Mononuclear cell (primary cell): ENCODE measurements at regions not wholly inside any gene's neighbourhood (a gene's known extent, or its start where the extent isn't known, plus 50 kb on each side); places are given as distances from the start of the nearest gene placed in this dataset.
"Not testable (repeated sequence)": the region's sequence is repeated elsewhere in the genome, so short reads cannot be mapped to it uniquely, and the experiment has no call there.

Source experiments
- H3K27me3 ChIP-seq: 2 replicates; pipeline ENCODE4 v1.6.0; 2011; ENCODE audit warnings: low read length, control low read depth; ENCODE audit not compliant: insufficient read depth
- H3K4me1 ChIP-seq: 2 replicates; pipeline ENCODE4 v1.5.1; 2011; ENCODE audit warnings: mild to moderate bottlenecking, low read length, control low read depth; ENCODE audit not compliant: insufficient read depth
- H3K4me3 ChIP-seq: 2 replicates; pipeline ENCODE4 v1.5.1; 2011; ENCODE audit warnings: mild to moderate bottlenecking, low read length, moderate library complexity
- H3K9me3 ChIP-seq: 2 replicates; pipeline ENCODE4 v1.5.1; 2011; ENCODE audit warnings: low read depth, mild to moderate bottlenecking, control low read depth, low read length

GRCh38 chr16:85202051-85202601 is 89.9 kb upstream of the CIBAR2 start:
- Histone ChIP-seq H3K4me3 (no peak overlapping the region), H3K9me3 (no peaks in the 10 kb centered on the region), H3K4me1 (no peaks in the 10 kb centered on the region), H3K27me3 (no peaks in the 10 kb centered on the region)

GRCh38 chr16:85202631-85203461 is 90.6 kb upstream of the CIBAR2 start:
- Histone ChIP-seq H3K4me3 (no peak overlapping the region), H3K27me3 (no peaks in the 10 kb centered on the region), H3K4me1 (no peaks in the 10 kb centered on the region), H3K9me3 (no peaks in the 10 kb centered on the region)

DNA sequence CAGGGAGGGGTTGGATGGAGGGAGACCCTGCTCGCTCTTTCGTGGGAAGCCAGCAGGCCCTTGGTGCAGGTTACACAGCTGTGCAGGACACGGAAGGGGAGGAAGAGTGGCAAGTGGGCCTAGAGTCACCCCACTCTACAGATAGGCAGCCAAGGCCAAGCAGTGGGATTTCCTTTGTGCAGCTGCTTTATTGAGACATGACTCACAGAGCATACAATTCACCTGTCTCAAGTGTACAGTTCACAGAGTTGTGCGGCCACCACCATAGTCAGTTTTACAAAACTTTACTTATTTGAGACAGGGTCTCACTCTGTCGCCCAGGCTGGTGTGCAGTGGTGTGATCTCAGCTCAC is 91.2 kb upstream of the CIBAR2 start:
- Histone ChIP-seq H3K4me3 (no peak overlapping the region), H3K4me1 (no peaks in the 10 kb centered on the region), H3K9me3 (no peaks in the 10 kb centered on the region), H3K27me3 (no peaks in the 10 kb centered on the region)

DNA sequence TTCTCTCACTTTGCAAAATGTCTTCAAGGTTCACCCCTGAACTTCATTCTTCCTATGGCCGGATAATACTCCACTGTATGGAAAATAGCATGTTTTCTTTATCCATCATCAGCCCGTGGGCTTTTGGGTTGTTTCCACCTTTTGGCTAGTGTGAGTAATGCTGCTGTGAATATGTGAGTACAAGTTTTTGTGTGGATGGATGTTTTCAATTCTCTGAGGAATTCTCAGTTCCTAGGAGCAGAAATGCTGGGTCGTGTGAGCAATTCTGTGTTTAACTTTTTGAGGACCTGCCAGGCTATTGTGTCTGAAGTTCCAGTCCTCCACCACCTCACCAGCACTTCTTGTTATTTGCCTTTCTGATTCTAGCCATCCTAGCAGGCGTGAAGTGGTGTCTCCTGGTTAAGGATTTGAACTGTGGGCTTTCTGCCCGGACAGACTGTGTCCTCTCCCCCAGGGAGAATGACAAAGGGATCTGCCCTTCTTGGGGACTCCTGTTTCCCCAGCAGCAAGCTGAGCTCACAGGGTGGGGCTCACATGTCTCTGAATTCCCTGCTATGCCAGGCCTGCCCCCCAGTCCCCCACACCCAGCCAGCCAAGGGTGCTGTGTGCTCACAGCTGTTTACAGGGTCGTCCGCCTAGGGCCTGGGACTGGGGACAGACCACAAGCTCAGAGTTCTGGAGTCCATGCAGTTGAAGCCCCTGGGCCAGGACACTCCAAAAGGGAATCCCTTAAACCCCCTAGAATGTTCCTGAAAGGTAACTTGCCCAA is 92.2 kb upstream of the CIBAR2 start:
- H3K4me1 ChIP-seq = no peaks in the 10 kb centered on the region
- H3K27me3 ChIP-seq = no peaks in the 10 kb centered on the region
- H3K4me3 ChIP-seq = no peak overlapping the region
- no peaks in the 10 kb centered on the region for H3K9me3 ChIP-seq

GRCh38 chr16:85205257-85205656 is 93.0 kb upstream of the CIBAR2 start:
- H3K9me3 ChIP-seq, H3K27me3 ChIP-seq: not testable (repeated sequence)

DNA sequence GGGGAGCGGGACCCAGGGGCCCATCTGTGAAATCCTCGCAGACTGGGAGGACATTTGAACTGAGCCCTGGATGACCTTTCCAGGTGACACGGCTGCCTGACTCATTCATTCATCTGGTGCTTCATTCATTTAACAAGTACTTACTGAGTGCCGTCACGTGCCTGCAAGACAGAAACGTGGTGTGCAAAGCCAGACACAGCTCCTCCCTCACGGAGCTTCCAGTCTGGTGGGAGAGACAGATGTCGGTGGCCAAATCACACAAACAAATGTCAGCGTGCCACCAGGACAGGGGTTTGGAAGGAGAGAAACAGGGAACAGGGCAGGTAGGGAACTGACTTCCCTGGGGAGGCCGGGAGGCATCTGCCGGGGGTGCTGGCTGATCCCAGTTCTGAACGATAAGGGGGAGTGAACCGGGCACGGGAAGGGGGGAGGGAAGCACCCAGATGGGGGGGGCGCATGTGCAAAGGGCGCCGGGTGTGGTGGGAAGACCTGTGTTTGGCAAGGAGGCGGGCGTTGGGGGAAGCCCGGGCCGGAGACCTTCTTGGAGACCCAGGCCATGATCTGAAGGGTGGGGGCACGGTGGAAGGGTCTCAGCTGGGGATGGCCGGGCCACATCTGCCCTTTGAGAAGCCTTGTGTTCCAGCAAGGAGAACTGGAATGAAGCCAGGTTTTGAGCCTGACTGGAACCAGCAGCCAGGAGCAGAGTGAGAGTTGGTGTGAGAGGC is 93.6 kb upstream of the CIBAR2 start:
- Histone ChIP-seq H3K27me3 (no peaks in the 10 kb centered on the region), H3K4me1 (no peaks in the 10 kb centered on the region), H3K9me3 (no peaks in the 10 kb centered on the region), H3K4me3 (no peak overlapping the region)

More at GRCh38 chr16:85205257-85205656, 93.0 kb upstream of the CIBAR2 start:
- not testable (repeated sequence) for H3K4me3 ChIP-seq, H3K4me1 ChIP-seq

GRCh38 chr16:85206472-85207356 is 94.4 kb upstream of the CIBAR2 start:
- H3K9me3 ChIP-seq = no peaks in the 10 kb centered on the region
- H3K27me3 ChIP-seq = no peaks in the 10 kb centered on the region
- no peak overlapping the region for H3K4me3 ChIP-seq
- H3K4me1 ChIP-seq = no peaks in the 10 kb centered on the region

- H3K4me3 ChIP-seq = no peak overlapping the region
- no peaks in the 10 kb centered on the region for H3K4me1 ChIP-seq
- H3K27me3 ChIP-seq = no peaks in the 10 kb centered on the region
- H3K9me3 ChIP-seq = no peaks in the 10 kb centered on the region
Measured at GRCh38 chr16:85207357-85207921, 95.2 kb upstream of the CIBAR2 start.

DNA sequence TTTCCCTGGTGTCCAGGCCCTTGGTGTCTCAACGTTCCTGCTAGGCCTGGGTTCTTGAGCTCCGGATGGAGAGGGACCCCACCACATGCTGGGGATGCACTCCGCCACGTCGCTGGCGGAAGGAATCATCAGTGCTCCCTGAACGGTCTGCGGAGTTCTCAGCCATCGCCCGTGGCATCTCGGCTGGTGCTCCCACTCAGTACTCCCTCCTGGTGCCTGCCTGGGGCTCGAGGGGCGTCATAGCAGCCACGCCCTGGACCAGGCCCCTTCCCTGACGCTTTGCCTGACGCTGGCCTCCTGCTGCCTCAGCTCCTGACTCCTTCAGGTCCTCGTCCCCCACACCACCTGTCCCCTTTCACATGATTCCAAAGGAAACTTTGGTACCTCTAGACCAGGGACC is 95.9 kb upstream of the CIBAR2 start:
- H3K27me3 ChIP-seq = no peaks in the 10 kb centered on the region
- no peak overlapping the region for H3K4me3 ChIP-seq
- no peaks in the 10 kb centered on the region for H3K4me1 ChIP-seq
- no peaks in the 10 kb centered on the region for H3K9me3 ChIP-seq

GRCh38 chr16:85208643-85209520 is 96.6 kb upstream of the CIBAR2 start:
- H3K9me3 ChIP-seq = no peaks in the 10 kb centered on the region
- no peaks in the 10 kb centered on the region for H3K4me1 ChIP-seq
- H3K4me3 ChIP-seq = no peak overlapping the region
- no peaks in the 10 kb centered on the region for H3K27me3 ChIP-seq

DNA sequence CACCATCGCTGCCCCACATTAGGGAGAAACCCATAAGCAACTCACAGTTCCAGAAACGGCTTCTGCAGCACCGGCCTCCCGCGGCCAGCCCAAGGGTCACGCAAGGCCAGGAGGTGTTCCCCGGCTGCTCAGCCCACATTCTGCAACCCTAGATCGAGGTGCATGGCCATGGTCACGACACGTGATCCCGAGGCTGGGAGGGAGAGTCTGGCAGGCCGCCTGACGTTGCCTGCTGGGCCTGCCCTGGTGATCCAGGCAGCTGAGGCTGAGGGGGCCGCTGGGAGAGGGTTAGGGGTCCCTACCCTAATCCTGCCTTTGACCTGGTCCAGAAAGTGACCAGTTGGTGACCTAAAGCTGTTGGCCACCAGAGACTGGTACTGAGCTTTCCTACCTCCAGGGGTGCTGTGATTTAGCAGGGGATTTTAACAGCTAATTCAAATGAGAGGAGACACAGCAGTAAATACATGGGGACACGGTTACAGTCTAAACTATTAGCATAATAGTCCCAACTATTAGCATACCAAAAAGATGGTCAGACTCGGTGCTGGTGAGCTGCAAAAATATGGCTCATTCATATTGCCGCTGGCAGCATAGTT is 97.4 kb upstream of the CIBAR2 start:
- no peaks in the 10 kb centered on the region for H3K27me3 ChIP-seq
- no peaks in the 10 kb centered on the region for H3K4me1 ChIP-seq
- no peak overlapping the region for H3K4me3 ChIP-seq
- no peaks in the 10 kb centered on the region for H3K9me3 ChIP-seq

GRCh38 chr16:85210423-85211169 is 98.3 kb upstream of the CIBAR2 start:
- no peaks in the 10 kb centered on the region for H3K27me3 ChIP-seq
- no peaks in the 10 kb centered on the region for H3K9me3 ChIP-seq
- no peak overlapping the region for H3K4me3 ChIP-seq
- H3K4me1 ChIP-seq = no peaks in the 10 kb centered on the region
